Fibroblast of mammary gland (primary cell): ENCODE measurements at regions not wholly inside any gene's neighbourhood (a gene's known extent, or its start where the extent isn't known, plus 50 kb on each side); places are given as distances from the start of the nearest gene placed in this dataset.

Source experiments
- DNase-seq: peaks from one replicate; pipeline ENCODE4 v3.0.0-alpha.2; 2010; ENCODE audit warnings: low read depth
- H3K4me3 ChIP-seq: 2 replicates; pipeline ENCODE4 v1.5.1; 2011; ENCODE audit warnings: low read depth, mild to moderate bottlenecking, low read length, moderate library complexity; ENCODE audit not compliant: control insufficient read depth
- CTCF ChIP-seq: conservative IDR thresholded peaks from 2 replicates; pipeline ENCODE4 v1.5.1; 2011; ENCODE audit warnings: low read depth, low read length, inconsistent platforms; ENCODE audit not compliant: control insufficient read depth, insufficient read depth

GRCh38 chr16:85235991-85236817 is 123.9 kb upstream of the CIBAR2 start:
- DNase-seq: peak; percentile 24
- no peak for TF ChIP-seq CTCF
- H3K4me3 ChIP-seq: no peak overlapping the region

GRCh38 chr16:85236818-85237150 is 124.5 kb upstream of the CIBAR2 start:
- TF ChIP-seq CTCF: no peak
- no peak overlapping the region for H3K4me3 ChIP-seq
- DNase-seq: peak; percentile 71

GRCh38 chr16:85237817-85238216 is 125.5 kb upstream of the CIBAR2 start:
- no peak for TF ChIP-seq CTCF
- no peak overlapping the region for H3K4me3 ChIP-seq
- no peak for DNase-seq

GRCh38 chr16:85238233-85238647 is 126.0 kb upstream of the CIBAR2 start:
- peak; percentile 8 for TF ChIP-seq CTCF
- H3K4me3 ChIP-seq: no peak overlapping the region
- peak; percentile 84 for DNase-seq

GRCh38 chr16:85239239-85239638 is 127.0 kb upstream of the CIBAR2 start:
- DNase-seq: no peak
- TF ChIP-seq CTCF: no peak
- no peak overlapping the region for H3K4me3 ChIP-seq

GRCh38 chr16:85239871-85240270 is 127.6 kb upstream of the CIBAR2 start:
- no peak for DNase-seq
- no peak for TF ChIP-seq CTCF
- H3K4me3 ChIP-seq: no peak overlapping the region
